Stimulated activated CD4-positive, alpha-beta T cell treated with anti-CD3 and anti-CD28 coated beads, Interleukin-2, amount 100 ng/mL, for 24 hours (primary cell): ENCODE measurements at regions not wholly inside any gene's neighbourhood (a gene's known extent, or its start where the extent isn't known, plus 50 kb on each side); places are given as distances from the start of the nearest gene placed in this dataset.

Experiments
- DNase-seq, 2 donors: peaks; one replicate each; pipeline ENCODE4 v3.0.0-alpha.2; 2020

DNA sequence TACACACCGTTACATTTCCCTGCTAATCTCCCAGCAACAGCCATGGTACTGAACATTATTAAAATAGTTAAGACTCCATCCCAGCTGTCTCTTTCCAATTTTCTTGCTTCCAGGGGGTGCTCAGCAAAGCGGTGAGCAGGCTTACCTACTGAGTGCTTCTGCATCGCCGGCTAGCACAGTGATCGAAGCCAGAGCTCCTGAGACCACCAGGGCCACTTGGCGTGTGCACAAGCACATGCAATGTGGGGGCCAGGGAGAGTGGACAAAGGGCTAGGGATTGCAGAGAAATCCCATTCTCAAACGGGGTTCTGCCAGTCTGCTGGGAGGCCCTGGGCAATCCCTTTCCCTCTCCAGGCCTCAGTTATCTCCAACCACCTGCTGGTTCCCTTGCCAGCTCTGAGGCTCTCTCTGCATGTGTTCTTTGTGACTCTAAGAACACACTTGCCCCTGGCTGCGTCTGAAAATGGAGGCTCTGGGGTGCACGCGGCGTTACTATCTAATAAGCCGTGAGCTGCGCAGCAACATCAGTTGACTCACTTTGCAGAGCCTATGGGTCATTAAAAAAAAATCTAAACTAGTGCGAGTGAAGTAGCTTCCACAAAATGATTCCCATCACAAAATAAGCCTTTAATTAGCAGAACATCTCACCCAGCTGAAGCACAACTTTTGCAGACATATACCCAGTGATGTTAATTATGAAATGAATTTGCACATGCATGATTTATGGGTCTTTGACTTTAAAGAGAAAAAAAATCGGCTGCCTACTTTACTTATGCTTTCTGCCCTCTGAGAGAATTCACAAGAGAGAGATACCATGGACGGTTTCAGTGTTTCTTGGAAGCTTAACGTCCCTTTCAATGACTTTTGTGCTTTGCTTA lies 271.5 kb downstream of the TLE3 start:
- DNase-seq: no peak

DNA sequence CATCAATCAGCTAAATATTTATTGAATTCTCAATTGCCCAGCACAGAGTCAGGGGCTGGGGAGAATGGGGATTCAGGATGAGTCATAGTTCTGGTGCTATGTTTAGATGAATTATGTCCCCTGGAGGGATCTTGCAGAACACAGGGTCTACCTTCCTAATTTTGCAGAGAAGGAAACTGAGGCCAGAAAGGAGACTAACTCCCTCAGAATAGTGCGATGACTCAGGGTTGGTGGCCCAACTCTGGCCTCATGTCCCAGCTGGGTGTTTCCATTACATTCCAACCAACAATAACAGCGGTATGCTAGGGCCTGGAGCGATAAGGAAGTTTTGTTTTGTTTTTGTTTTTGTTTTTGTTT lies 270.9 kb downstream of the TLE3 start:
- no peak for DNase-seq

DNA sequence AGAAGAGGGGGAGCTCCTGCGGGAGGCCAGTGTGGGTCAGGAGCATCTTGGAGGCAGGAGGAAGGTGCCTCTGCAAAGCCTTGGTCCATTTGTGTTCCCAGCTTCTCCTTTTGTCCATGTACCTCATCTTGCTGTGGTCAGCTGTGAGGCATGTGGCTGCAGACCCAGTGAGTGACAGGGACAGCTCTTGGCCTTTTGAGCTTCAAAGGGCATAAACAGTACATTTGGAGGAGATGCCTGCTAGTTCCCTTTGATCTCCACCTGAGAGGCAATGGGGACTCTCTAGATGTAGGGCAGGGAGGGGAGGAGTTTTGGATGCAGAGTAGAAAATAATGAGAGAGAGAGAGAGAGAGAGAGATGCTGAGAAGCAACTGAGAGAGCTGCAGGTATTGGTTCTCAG lies 270.0 kb downstream of the TLE3 start:
- DNase-seq: no peak

DNA sequence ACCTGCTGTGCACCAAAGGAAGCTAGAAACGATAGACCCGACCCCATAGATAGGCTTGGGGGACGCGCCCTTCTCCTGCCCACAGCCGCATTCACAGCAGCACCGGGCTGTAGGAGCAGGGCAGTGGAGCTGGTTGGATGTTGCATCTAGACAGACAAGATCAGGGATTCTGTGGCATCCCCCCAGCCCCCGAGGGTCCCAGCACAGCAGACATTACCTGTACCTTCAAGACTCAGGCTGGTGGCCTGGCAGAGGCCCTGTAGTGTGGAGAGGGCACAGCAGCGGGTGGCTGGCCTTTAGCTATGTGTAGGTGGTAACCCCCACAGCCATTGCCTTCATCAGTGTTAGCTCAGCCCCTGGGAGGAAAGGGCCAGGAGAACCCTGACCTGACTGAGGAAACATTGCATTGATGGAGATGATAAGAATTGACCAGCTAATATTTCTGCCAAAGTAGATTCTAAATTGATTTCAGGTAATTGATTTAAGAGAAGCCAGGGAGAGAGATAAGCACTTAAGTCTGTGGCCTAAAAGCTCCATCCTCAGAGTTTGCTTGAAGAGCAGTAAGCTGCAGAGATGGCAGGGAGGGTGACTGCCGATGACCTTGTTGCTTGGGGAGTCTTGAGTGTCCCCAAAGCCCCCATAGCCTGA lies 269.4 kb downstream of the TLE3 start:
- DNase-seq: no peak

DNA sequence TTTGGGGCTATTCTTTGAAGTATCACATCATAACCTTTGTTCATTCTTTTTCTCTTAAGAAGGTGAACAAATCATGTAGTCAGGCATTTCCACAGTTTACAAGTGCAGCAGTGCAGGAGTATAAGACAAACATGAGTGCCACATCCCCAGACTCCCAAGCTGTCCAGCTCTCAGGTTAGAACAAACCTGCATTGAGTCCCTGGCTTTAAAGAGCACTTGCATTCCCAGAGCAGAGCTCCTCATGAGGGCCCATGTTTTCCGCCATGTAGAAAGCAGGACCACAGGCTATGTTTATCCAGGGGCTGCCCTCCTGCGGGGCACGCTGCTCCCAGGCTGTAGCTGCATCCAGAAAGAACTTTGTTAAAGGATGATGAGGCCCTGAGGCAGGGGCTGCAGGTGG lies 267.7 kb downstream of the TLE3 start:
- no peak for DNase-seq

DNA sequence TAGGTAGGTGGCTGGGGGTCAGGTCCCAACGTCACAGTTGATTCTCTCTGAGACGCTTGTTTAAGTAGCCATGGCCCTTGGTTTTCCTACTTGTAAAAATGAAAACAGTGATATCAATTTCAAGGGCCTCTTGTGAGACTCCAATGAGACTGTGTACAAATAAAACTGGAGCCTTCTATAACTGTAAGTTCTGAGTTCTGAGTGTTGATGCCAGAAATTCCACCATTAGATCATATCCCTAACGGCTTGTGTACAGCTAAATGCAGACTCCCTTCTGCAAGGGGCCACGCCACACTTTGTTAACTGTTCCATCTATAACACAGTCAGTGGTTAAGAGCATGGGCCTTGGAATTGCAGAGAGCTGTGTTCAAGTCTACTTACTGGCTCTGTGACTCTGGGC lies 267.3 kb downstream of the TLE3 start:
- no peak for DNase-seq

DNA sequence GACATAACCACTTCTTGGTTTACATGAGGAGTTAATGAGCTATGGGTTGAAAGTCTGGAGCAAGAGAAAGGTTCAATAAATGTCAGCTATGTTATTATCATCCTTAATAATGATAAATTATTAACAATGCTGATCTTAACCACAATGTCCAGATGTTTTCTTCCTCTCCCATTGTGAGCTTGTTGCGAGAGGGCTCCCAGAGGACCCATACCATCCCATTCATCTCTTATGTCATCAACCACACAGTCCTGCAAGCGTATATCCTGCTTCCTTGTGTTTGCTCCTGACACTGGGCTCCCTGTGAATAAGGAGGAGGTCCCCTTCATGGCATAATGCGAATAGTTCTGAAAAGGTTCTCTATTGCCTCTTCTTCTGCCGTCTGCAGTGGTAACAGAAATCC lies 266.8 kb downstream of the TLE3 start:
- no peak for DNase-seq

DNA sequence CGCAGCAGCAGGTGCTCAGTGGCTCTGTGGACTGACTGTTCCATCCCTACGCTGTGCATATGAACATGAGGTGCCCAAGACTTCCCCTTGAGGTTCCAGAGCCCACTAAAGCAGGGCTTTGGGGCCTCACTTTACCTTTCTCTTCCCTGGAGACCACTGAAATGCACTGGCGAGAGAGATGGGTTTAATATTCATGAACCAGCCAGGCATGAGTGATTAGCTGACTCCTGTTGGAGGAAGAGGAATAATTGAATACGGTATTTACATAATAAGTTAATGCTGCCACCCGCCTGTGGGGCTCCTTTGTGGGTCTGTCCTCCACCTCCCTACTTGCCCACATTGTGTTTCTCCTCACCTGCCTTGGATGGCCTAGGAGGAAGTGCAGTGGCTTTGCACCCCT lies 263.4 kb downstream of the TLE3 start:
- DNase-seq: no peak

DNA sequence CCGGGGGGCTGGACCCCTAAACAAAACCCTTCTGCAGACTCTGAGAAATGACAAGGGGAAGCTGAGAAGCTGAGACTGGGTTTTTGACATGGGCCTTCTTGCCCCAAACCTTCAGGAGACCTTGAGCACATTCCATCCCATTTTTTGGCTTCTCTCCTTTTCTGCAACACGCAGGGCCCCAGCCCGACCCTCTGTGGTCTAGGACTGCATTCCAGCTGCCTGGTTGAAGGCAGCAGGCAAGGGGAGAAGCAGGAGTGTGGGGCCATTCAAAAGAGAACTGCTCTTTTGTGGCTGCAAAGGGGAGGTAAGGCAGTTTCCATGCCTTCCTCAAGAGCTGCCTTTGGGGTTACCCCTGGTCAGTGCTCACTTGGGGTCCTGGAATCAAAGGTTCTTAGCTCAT lies 263.0 kb downstream of the TLE3 start:
- no peak for DNase-seq

DNA sequence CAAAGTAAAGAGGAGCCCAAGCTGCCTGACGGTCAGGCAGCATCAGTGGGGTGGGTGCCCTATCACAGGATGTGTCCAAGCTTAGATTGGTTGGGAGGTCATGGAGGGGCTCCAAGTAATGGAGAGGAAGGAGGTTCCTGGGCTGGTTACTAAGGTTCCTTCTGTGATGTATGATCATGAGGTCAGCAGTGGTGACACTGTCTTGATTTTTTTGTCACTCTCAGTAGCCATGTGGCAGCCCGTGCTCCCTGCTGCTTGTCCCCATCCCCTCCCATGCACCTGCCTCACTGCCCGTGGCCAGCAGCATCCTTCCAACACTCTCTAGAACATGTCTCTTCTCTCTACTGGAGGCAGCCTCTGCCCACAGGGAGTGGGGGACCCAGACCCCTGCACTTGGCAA lies 261.7 kb downstream of the TLE3 start:
- no peak for DNase-seq

DNA sequence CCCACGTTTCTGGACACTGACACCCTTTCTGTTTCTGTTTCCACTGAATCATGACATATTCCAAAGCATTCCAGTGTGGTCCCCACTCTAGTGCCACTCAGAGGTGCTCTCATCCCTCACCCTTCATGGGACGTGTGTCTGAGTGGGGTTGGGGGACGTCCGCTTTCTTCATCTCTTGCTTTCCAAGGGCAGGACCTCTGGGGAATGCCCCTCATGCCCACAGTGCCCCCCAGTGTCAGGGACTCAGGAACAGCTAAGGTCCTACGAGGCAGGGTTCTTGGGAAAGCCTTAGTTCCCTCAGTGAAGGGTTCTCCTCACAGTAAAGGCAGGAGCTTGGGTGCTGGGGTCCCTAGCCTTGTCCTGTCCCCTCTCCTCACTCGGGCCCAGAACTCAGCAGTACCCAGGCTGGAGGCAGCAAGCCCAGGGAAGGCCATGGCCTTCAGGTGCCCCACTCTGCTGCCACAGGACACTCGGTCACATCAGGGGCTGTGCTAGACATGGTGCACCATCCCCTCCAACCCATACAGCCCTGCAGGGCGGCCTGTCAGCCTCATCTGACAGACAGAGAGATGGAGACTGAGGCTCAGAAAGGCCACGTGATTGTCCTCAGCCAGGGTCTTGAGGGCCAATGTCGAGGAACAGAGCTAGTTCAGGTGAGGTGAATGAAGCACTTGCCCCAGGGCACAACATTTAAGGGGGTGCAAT lies 261.0 kb downstream of the TLE3 start:
- no peak for DNase-seq

DNA sequence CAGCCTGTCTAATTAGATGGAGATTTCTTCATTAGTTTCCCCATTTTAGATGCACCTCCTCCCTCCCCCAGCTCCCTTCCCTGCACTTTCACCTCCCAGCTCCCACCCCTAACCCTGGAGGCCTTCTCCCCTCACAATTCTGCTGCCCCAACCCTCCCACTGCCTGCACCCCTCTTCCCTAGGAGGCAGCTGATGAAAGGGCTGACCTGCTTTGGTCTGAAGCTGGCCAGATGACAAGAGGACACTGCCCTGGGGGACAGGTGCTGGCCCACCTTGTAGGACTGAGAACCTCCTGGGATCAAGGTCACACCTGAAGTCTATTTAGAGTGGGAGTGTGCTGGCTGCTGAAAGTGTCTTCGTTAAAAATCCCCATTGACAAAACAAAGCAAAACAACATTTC lies 259.4 kb downstream of the TLE3 start:
- no peak for DNase-seq

DNA sequence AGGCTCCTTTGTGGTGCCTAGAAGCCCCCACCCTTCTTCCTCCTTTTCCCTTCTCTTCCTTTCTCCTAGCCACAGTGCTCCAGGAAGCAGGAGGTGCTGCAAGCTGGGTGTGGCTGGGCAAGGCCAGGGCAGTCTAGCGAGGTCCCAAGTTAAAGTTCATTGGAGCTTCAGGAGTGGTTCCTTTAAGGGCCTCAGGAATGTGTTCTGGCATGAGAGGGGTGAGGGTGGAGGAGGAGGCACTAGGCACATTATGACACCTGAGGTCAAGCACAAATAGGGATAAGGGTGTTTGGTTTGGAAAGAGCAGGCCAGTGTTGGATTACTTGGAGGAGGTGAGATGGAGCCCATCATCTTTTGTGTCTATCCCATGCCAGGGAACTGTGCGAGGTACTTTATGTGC lies 258.7 kb downstream of the TLE3 start:
- DNase-seq: no peak

DNA sequence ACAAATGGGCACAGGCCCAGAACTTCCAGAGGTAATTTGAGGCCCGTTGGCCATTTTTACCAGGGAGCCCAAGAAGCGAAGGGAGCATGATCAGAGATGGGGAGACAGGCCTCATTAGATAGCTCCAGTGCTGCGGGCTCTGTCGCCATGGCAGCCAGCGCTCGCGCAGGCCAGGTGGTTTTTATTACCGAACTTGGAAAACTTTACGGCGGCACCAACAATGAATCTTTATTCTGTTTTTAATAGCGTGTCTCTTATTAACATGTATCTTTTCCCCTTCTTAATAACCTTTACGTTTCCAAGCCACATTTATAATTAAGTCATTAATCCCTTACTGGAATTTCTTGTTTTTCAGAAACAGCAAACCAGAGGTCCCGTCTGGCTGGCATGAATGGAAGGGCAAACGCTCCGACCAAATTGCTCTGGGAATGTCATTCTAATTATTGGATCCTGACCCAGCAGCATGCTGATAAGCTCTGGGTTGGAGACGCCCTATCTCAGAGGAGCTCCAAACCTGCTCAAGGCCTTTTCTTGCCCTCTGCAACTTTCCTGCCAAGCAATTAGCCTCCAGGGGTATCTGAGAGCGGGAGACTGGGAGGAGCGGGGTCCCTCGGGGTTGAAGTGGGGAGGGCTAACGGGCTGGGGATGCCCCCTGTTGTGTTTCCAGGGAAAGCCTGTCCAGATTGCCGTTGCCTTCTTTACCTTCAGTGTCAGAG lies 256.4 kb downstream of the TLE3 start:
- DNase-seq: no peak

DNA sequence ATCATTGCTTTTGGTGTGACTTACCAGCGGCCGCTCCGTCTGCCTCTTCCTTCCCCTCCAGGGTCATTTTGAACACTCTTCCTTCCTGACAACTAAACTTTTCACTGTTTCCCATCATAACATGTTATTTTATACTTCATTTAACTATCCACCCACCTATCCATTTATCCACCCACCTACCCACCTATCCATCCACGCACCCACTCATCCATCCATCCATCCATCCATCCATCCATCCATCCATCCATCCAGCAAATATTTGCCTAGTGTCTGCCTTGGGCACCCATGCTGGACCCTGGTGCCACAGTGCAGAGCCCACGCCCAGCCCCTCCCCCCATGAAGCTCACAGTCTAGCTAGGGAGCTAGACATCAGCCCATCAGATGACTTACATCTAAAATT lies 254.9 kb downstream of the TLE3 start:
- DNase-seq: no peak

DNA sequence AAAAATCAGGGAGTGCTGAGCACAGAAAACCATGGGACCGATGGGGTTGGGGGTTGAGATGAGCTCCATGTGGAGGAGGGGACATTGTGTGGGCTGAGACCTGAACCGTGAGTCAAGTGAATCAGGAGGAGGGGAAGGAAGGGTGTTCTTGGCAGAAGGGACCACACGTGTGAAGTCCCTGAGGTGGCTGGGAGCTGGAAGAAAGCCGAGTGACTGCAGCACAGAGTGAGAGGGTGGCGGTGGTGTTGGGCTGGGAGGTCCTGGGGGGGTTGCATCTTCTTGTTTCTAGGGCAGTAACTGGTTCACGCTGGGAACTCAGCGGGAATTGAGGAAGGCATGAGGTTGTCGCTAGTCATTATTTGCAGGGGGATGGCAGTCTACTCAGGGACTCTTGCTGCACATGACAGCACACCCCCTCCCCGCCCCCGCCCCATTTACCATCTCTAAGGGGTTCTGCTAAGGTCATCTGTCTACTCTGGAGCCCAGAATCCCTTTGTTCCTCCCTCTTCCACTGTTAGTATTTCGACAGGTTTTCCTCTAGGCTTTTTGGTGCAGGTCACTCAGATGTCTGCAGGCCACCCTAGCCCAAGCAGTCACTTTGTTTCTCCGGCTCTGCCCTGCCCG lies 254.3 kb downstream of the TLE3 start:
- DNase-seq: no peak

DNA sequence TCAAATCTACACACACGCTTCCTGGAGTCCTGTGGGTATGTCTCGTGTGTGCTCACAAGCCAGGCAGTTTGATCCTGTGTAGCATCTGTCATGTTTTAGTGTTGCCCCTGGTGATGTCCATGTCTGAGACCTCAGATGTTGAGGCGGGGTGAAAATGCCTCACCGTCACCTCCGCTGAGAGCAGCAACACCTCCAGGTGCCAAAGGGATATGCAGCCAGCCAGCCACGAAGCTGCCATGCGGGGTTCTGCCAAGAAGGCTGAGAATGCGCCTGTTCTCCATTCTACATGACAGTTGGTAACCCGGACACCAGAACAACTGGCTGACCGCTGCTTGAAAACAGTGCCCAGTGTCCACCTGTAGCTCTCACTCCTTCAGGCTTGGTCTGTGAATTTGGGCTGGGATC lies 253.8 kb downstream of the TLE3 start:
- no peak for DNase-seq

DNA sequence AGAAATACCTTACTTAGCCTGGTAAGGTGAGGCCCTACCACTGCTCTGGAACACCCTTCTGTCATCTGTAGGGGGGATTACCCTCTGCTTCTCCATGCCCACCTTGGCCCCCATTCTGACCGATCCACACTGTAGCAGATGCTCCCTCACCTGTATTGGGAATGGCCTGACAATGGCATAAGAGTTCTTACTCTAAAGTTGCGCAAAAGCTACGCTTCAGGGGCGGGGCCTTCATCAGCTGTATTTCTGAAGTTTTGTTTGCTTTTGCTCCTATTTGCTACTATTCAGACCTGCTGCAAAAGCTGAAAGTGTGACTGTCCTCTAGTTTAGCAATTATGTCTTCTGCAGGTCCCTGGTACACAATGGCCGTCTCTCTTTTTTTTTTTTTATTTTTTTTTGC lies 252.6 kb downstream of the TLE3 start:
- no peak for DNase-seq

DNA sequence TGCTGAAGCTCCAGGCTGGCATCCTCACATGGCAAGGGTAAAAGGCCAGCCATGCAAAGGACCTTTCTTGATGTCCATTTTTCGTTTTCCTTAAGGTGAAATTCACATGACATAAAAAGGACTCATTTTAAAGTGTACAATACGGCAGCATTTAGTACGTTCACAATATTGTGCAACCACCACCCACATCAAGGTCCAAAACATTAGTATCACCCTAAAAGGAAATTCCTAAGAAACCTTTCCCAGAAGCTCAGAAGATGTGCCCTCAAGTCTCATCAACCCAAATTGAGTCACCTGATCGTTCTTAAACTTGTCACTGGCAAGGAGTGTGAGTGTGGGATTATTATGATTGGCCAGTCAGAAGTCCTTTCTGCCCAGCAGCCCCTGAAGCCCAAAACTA lies 250.1 kb downstream of the TLE3 start:
- no peak for DNase-seq

DNA sequence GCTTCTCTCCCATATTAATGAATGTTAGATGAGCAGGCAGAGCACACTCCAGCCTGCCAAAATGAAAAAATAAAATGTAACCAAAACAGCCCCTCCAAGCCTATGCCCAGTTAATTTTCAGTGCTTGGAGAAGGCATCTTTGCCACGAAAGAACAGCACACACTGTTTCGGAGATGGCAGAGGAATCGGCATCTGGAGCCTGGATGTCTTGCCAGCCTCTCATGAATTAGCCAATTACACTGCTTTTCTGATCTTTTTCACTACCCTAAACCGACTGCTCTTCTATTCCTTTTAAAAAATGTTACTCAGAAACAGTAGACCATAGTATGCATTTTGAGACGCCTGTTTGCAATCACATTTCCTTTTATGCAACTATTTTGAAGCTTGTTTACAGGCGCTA lies 249.6 kb downstream of the TLE3 start:
- DNase-seq: no peak

DNA sequence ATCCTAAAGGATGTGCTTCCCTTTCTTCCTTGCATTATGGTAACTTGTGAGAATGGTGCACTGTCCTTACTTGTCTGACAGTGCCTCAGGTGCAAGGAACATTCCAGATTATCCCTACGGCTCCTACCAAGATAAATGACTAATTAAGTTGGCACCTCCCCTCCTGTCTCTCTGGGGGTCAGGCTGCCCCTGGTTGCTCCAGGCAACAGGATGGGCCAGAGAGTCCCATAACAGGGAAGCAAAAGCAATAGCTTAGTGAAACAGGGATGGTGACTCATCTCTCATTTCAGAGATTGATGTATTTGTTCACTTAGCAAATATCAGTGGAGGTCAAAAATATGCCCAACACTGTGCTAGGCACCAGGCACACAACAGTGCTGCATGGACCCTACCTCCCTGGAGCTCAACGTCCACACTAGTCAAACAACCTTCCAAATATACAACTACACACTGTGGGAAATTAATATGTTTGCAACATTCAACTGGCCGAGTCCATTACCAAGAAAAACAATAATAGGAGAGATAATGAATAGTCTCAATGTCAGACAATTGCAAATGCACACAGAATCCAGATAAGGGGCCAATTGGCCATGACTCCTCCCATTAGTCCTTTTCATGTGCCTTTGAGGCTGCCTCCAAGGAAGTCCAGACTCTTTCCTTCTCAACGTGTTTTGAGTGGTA lies 249.0 kb downstream of the TLE3 start:
- DNase-seq: no peak

DNA sequence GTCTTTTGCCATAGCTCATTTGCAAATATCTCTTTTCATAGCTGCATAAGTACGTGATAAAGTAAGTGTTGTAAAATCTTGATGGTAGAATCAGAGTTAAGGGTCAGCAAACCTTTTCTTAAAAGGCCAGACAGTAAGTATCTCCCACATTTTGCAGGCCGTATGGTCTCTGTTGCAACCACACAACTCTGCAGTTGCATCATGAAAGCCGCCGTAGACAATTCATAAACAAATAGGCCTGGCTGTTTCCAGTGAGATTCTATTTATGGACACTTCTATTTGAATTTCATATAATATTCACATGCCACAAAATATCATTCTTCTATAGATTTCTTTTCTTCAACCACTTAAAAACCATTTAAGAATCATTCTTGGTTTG lies 248.5 kb downstream of the TLE3 start:
- no peak for DNase-seq

DNA sequence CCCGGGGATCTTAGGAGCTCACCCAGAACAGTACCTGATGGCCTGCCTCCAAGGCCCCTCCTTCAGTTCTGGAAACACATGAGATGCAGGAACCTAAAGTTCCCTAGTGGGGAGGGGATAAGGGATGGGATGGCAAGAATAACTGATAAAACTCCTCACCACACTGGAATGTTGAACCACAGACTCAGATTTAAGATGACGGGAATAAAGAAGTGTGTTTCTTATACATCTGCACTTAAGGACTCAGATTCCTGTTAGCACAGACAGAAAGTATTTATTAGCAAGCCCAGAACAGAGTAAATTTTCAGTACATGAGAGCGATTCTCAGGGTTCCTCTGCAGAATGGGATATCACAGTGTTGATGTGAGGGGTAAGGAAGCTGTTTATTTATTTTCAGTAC lies 245.2 kb downstream of the TLE3 start:
- DNase-seq: no peak
